PC-9 (cell line): ENCODE measurements at regions not wholly inside any gene's neighbourhood (a gene's known extent, or its start where the extent isn't known, plus 50 kb on each side); places are given as distances from the start of the nearest gene placed in this dataset.

Experiments used
- CTCF ChIP-seq: fragments of 200-600 bp; sonication (generic); conservative IDR thresholded peaks from 2 replicates; pipeline ENCODE4 v1.6.1; 2017; ENCODE audit warnings: mixed run types, antibody characterized with exemption, mild to moderate bottlenecking, moderate library complexity
- EZH2 ChIP-seq: fragments of 200-600 bp; sonication (generic); IDR thresholded peaks from 2 replicates; pipeline ENCODE4 v1.8.0; 2017; ENCODE audit warnings: antibody characterized with exemption, low read depth

DNA sequence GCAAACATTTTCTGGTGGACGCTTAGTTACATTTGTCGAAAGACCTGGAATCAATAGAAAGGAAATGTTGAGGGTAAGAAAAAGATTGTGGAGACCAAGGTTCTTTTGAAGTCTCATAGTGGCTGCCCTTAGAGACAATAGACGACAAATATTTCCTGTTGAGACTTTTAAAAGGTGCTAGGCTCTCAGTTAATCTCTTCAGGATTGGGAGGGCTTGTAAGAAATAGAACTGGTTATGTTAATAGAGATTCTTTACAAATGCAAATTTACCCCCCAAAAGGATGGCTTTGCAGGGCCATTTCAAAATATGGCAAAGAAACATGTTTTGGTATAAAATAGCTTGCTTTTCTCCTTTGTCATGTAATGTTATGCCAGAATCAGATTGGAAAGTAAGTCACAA lies 428.2 kb upstream of the CTNND2 start:
- no peak for TF ChIP-seq EZH2
- TF ChIP-seq CTCF, result no peak
